OCI-LY7 (cell line): ENCODE measurements at regions not wholly inside any gene's neighbourhood (a gene's known extent, or its start where the extent isn't known, plus 50 kb on each side); places are given as distances from the start of the nearest gene placed in this dataset.

Source experiments
- BruUV-seq: library from RNA; stranded (reverse); fragments of 400-500 nt; replicated peaks from 2 replicates; lab custom pipeline; 2021; lab: Mats Ljungman, UMichigan
- CTCF ChIA-PET: fragments of 300-600 bp; sonication (Branson Sonifier 250); formaldehyde crosslinking; loops from one replicate; lab custom pipeline; 2022; ENCODE audit warnings: antibody characterized with exemption; ENCODE audit not compliant: unreplicated experiment; lab: Charles Lee
- POLR2A ChIA-PET: fragments of 300-600 bp; sonication (Branson Sonifier 250); formaldehyde crosslinking; loops from one replicate; lab custom pipeline; 2022; ENCODE audit warnings: antibody characterized with exemption; lab: Charles Lee
- DNase-seq: peaks from one replicate; pipeline ENCODE4 v3.0.0-alpha.2; 2015; ENCODE audit warnings: low spot score
- H2AFZ ChIP-seq: fragments of 200-600 bp; sonication (generic), shearing (Covaris generic); 2 replicates; pipeline ENCODE4 v1.6.1; 2014; ENCODE audit warnings: mild to moderate bottlenecking, antibody characterized with exemption, low read length, moderate library complexity
- H3K27ac ChIP-seq: fragments of 200-600 bp; sonication (generic); 2 replicates; pipeline ENCODE4 v1.5.1; 2014; ENCODE audit warnings: mixed run types, low read depth, mild to moderate bottlenecking, moderate library complexity, low read length, inconsistent platforms; ENCODE audit not compliant: poor library complexity, severe bottlenecking
- H3K36me3 ChIP-seq: fragments of 200-600 bp; sonication (generic); 2 replicates; pipeline ENCODE4 v1.6.1; 2014; ENCODE audit warnings: mild to moderate bottlenecking, antibody characterized with exemption, low read length, moderate library complexity, mixed read lengths; ENCODE audit not compliant: insufficient read depth
- H3K4me1 ChIP-seq: fragments of 200-600 bp; sonication (generic); 2 replicates; pipeline ENCODE4 v1.5.1; 2014; ENCODE audit warnings: mild to moderate bottlenecking, low read length; ENCODE audit not compliant: insufficient read depth, poor library complexity, severe bottlenecking
- H3K4me2 ChIP-seq: fragments of 200-600 bp; sonication (generic); 2 replicates; pipeline ENCODE4 v1.6.1; 2014; ENCODE audit warnings: mild to moderate bottlenecking, low read length
- H3K4me3 ChIP-seq: fragments of 200-600 bp; sonication (generic); 2 replicates; pipeline ENCODE4 v1.5.1; 2014; ENCODE audit warnings: mild to moderate bottlenecking, low read depth, low read length; ENCODE audit not compliant: poor library complexity, severe bottlenecking
- H3K79me2 ChIP-seq: fragments of 200-600 bp; sonication (generic); 2 replicates; pipeline ENCODE4 v1.6.1; 2016; ENCODE audit warnings: low read depth, mild to moderate bottlenecking, low read length, moderate library complexity, mixed read lengths; ENCODE audit not compliant: insufficient read depth
- H3K9me2 ChIP-seq: fragments of 200-600 bp; sonication (generic); 2 replicates; pipeline ENCODE4 v1.6.1; 2016; ENCODE audit warnings: mild to moderate bottlenecking, low read length, mixed read lengths; ENCODE audit not compliant: insufficient read depth
- H3K9me3 ChIP-seq: fragments of 200-600 bp; sonication (generic); 2 replicates; pipeline ENCODE4 v1.6.1; 2014; ENCODE audit warnings: mild to moderate bottlenecking, mixed run types, low read length, mixed read lengths
- H4K20me1 ChIP-seq: fragments of 200-600 bp; sonication (generic); 2 replicates; pipeline ENCODE4 v1.6.1; 2014; ENCODE audit warnings: mild to moderate bottlenecking, antibody characterized with exemption, low read length, moderate library complexity, mixed read lengths; ENCODE audit not compliant: insufficient read depth
- EZH2phosphoT487 ChIP-seq: fragments of 200-600 bp; sonication (generic); IDR thresholded peaks from 2 replicates; pipeline ENCODE4 v1.6.1; 2018; ENCODE audit warnings: low read depth, borderline replicate concordance, mild to moderate bottlenecking, mixed run types, antibody characterized with exemption, low read length, moderate library complexity, mixed read lengths
- intact Hi-C: fragments of 100-400 bp; cut with micrococcal nuclease; formaldehyde crosslinking; loops from one replicate; pipeline ENCODE4 v1.10.0; 2022; ENCODE audit not compliant: unreplicated experiment
- TF ChIP-seq, protein P1 (sequence below): fragments of 200-600 bp; sonication (generic); conservative IDR thresholded peaks from 2 replicates; pipeline ENCODE4 v1.5.1; 2014; ENCODE audit warnings: mild to moderate bottlenecking, antibody characterized with exemption, low read length, moderate library complexity, mixed read lengths

DNA sequence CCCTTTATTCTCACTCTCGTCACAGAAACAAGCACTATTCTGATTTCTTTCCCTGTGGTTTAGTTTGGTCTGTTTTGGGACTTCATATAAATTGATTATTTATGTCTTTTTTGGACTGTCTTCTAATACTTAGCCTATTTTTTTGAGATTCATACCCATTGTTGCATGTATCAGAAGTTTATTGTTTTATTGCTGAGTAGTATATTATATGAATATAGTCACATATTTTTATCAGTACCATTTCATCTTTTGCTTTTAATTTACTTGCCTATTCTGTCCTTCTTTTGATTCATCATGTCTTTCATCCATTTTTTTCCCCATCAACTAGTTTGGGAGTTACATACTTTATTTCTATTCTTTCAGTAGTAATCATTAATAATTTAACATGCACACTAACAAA is 112.0 kb downstream of the ID4 start:
- ChIA-PET CTCF (no interaction called here), POLR2A (no interaction called here)
- no peak for TF ChIP-seq EZH2phosphoT487
- TF ChIP-seq, protein P1, sequence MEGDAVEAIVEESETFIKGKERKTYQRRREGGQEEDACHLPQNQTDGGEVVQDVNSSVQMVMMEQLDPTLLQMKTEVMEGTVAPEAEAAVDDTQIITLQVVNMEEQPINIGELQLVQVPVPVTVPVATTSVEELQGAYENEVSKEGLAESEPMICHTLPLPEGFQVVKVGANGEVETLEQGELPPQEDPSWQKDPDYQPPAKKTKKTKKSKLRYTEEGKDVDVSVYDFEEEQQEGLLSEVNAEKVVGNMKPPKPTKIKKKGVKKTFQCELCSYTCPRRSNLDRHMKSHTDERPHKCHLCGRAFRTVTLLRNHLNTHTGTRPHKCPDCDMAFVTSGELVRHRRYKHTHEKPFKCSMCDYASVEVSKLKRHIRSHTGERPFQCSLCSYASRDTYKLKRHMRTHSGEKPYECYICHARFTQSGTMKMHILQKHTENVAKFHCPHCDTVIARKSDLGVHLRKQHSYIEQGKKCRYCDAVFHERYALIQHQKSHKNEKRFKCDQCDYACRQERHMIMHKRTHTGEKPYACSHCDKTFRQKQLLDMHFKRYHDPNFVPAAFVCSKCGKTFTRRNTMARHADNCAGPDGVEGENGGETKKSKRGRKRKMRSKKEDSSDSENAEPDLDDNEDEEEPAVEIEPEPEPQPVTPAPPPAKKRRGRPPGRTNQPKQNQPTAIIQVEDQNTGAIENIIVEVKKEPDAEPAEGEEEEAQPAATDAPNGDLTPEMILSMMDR = no peak
- Histone ChIP-seq H3K9me2 (no peaks in the 10 kb centered on the region), H3K4me3 (no peak overlapping the region), H4K20me1 (no peaks in the 10 kb centered on the region), H3K9me3 (no peaks in the 10 kb centered on the region), H3K36me3 (no peaks in the 10 kb centered on the region), H3K27ac (no peak overlapping the region), H2AFZ (no peak overlapping the region), H3K4me2 (no peak overlapping the region), H3K79me2 (no peaks in the 10 kb centered on the region), H3K4me1 (no peaks in the 10 kb centered on the region)
- no peak for DNase-seq
- no TSS peak for BruUV-seq
- intact Hi-C loops = no loop called here

DNA sequence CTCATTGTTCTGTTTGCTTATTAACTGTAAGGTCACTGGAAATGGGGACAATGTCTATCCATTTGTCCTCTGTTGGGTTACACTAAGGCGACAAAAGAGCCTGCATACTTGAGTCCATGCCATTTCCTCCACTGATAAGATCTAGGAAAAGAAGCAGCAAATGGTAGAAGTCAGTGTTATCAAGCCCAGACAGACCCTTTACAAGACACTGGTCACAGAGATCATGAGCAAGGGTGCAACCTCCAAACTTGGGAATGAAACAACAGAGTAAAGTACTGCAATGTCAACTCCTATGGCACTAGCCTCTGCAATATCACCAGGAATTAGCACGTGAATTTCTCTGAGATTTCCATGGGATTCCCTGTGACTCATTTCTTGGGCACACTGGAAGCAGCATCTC is 126.9 kb downstream of the ID4 start:
- no peak overlapping the region for H2AFZ ChIP-seq
- no peaks in the 10 kb centered on the region for H3K79me2 ChIP-seq
- no peaks in the 10 kb centered on the region for H3K9me3 ChIP-seq
- ChIA-PET CTCF (no interaction called here), POLR2A (interaction anchor here (0.7 to 1.1 kb wide), 2 partner anchors 154 to 622 kb away, joined by 3 read pairs; no protein-coding TSS in a partner anchor)
- BruUV-seq = no TSS peak
- no peak for DNase-seq
- no peaks in the 10 kb centered on the region for H3K9me2 ChIP-seq
- H3K36me3 ChIP-seq = no peaks in the 10 kb centered on the region
- H3K4me3 ChIP-seq = no peak overlapping the region
- no peaks in the 10 kb centered on the region for H3K4me1 ChIP-seq
- intact Hi-C loops = no loop called here
- no peaks in the 10 kb centered on the region for H4K20me1 ChIP-seq
- no peak for TF ChIP-seq EZH2phosphoT487
- TF ChIP-seq, protein P1 = no peak
- H3K27ac ChIP-seq = no peak overlapping the region
- no peak overlapping the region for H3K4me2 ChIP-seq

DNA sequence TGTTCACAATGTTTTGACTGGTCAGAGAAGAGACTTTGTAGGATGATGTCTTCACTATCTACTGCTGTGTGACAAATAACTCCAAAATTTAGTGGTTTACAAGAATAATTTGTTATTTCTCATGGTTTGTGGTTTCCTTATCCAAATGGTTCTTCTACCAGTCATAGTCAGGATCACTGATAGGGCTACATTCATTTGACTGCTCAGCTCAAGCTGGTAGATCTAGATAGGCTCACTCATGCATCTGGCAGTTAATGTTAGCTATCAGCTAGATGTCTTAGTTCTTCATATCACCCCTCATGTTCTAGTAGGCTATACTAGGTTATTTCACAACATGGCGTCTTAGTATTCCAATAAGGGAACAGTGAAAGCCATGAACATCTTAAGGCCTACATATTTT is 131.0 kb downstream of the ID4 start:
- ChIA-PET CTCF (no interaction called here), POLR2A (interaction anchor here (0.6 kb wide), 1 partner anchor 313 kb away, joined by 4 read pairs; no protein-coding TSS in a partner anchor)
- no peak for DNase-seq
- BruUV-seq = no TSS peak
- Histone ChIP-seq H3K4me1 (no peaks in the 10 kb centered on the region), H4K20me1 (no peaks in the 10 kb centered on the region), H3K4me3 (no peak overlapping the region), H3K9me3 (no peaks in the 10 kb centered on the region), H2AFZ (no peak overlapping the region), H3K4me2 (no peak overlapping the region), H3K27ac (no peak overlapping the region), H3K36me3 (no peaks in the 10 kb centered on the region), H3K79me2 (no peaks in the 10 kb centered on the region), H3K9me2 (no peaks in the 10 kb centered on the region)
- TF ChIP-seq, protein P1 = no peak
- TF ChIP-seq EZH2phosphoT487 = no peak
- intact Hi-C loops = no loop called here
